ENCODE measurements at regions not wholly inside any gene's neighbourhood (a gene's known extent, or its start where the extent isn't known, plus 50 kb on each side); places are given as distances from the start of the nearest gene placed in this dataset.
"Not testable (repeated sequence)": the region's sequence is repeated elsewhere in the genome, so short reads cannot be mapped to it uniquely, and the experiment has no call there.

DNA sequence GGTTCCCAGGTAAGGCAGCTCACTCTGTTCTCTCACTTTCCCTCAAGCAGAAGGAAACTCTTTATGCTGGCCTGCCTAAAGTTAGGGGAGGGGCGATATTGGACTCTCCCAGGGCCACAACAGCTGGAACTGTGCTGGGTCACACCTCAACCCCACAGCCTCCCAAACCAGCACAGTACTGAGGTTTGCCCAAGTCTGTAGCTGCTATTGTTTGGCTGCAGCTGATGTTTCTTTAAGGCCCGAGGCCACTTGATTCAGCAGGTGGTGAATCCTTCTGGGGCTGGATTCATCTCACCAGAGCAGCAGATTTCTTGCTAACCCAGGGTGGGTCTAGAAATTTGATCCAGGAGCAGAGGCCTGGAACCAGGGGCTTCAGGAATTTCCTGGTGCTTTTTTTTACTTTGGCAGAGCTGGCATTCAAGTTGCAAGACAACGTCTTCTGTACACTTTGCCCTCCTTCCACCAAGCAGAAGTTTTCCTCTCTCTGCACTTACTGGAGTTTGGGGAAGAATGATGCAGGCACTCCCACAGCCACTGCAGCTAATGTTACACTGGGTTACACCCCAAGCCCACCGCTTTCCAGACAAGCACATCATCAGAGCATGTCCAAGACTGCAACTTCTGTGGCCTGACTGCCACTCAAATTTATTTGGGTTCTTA, 544.7 kb upstream of the NDST4 start:
- intact Hi-C loops (cut with DNase I), result no loop called here
- ATAC-seq, result no peak
- DNase-seq, result no peak

DNA sequence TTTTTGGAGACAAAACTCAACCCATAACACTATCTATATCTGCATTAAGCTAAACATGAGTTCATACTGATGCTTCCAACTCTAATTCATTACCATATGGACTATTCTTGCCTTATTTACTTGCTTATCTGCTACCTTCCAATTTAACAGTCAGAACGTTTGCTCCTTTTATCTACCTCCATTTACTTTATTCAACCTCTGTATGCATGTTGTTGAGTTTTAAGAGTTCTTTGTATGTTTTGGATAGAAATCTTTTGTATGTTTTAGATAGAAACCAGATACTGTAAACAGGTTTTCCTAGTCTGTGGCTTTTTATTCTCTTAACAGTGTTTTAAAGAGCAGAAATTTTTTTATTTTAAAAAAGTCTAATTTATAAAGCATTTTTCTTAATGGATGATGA, 542.2 kb upstream of the NDST4 start:
- DNase-seq, result no peak
- ATAC-seq, result no peak
- intact Hi-C loops (cut with DNase I), result no loop called here

DNA sequence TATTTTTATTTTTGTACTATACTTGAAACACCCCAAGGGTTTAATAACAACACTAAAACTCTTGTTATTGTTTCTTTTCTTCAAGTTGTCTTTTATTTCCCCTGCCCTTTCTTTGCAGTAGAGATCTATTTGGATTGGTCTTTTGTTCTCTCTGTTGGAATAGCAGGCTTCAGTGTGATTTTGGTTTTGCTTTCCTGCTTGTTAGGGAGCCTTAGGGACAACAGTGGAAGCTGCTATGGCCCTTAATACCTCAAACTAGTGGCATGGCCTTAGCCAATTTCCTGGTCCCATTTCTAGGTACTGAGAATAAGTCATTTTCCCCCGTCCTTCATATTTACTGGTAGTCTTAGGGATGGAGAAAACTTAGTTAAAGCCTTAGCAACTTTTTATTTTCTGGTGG, 535.4 kb upstream of the NDST4 start:
- DNase-seq, result no peak
- ATAC-seq, result no peak
- intact Hi-C loops (cut with DNase I), result no loop called here

DNA sequence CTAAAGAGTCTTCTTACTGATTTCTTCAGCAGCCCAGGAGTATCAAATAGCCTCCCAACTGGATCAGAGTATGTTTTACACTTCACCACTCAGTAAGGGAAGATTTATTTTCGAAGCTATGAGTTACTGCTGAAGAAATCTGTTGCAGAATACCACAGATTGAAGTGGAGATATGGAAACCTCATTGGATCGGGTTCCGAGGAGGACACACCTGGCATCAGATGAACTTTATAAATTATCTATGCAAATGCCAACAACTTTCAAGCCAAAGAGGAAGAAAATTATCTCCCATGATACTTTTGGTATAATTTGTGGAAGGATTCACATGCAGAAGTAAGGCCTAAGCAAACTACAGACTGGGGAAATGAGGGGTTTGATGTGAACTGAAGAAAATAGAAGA, 515.9 kb upstream of the NDST4 start:
- DNase-seq (no peak), ATAC-seq (no peak)
- intact Hi-C loops (cut with DNase I), result no loop called here

DNA sequence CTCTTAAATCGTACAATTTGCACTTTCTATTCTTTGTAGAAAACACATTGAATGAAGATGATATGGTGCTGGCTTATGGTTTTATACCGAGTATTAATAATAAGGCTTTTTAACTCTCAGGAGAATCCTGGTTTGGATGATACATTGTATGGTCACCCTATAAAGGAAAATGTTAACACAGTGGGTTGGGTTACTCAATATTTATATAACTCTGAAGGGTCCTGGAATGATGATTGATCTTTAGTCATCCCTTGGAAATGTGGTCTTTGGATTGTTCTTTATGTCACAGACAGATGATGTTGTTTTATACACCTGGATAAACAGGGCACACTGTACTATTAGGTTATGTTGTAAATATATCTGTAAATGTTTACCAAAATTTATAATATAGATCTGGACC, 496.2 kb upstream of the NDST4 start:
- intact Hi-C loops (cut with DNase I), result no loop called here
- DNase-seq, result no peak

DNA sequence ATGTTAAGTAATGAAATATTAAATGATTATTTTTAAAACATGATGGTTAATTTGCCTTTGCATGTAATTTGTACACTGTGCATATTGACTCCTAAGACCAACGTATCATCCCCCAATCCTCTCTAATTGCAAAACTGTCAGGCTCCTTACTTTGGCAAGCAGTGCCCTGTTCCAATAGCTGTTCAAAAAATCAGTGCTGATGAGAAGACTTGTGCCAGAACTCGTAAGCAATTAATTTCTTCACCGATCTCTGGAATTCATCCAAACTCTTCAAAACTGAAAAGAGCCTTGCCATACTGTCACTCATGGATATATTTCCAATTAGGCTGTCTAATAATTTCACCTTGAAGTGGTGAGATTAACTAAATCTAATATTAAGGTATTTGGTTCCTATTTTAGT, 493.9 kb upstream of the NDST4 start:
- ATAC-seq (no peak), DNase-seq (no peak)
- intact Hi-C loops (cut with DNase I), result no loop called here

More for the DNA sequence above, 496.2 kb upstream of the NDST4 start:
- ATAC-seq, result no peak

DNA sequence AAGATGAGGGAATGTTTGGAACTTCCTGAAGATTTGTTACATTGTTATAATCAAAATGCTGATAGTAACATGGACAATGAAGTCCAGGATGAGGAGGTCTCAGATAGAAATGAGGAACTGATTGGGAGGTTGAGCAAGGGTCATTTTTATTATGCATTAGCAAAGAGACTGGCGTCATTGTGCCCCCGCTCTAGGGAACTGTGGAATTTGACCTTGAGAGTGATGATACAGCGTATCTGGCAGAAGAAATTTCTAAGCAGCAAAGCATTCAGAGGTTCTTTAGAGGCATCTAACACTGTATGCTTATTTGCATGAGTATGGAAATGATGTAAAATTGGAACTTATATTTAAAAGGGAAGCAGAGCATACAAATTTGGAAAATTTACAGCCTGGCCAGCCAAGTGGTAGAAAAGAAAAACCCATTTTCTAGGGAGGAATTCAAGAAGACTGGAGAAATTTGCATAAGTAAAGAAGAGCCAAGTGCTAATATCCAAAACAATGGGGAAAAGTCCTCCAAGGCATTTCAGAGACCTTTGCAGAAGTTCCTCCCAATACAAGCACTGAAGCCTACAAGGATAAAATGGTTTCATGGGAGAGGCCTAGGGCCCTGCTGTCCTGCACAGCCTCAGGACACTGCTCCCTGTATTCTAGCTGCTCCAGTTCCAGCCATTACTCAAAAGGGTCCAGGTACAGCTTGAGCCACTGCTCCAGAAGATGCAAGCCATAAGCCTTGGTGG, 483.0 kb upstream of the NDST4 start:
- ATAC-seq, result no peak
- no peak for DNase-seq
- intact Hi-C loops (cut with DNase I), result no loop called here

DNA sequence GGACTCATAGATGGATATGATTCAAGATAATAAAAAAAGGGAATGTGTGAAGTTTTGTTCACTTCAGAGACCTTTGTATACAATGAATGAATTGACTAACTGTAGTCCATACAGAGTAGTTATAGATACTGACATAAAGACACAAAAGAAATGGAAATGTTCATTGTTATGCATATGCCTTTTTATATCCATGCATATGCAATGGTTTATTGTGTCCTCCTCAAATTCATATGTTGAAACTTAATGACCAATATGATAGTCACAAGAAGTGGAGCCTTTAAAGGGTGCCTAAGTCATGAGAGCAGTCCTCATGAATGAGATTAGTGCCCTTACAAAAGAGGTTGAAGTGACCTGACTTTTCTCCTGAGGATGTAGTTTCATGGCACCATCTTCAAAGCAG, 467.5 kb upstream of the NDST4 start:
- intact Hi-C loops (cut with DNase I), result no loop called here
- ATAC-seq, result no peak
- DNase-seq, result no peak

DNA sequence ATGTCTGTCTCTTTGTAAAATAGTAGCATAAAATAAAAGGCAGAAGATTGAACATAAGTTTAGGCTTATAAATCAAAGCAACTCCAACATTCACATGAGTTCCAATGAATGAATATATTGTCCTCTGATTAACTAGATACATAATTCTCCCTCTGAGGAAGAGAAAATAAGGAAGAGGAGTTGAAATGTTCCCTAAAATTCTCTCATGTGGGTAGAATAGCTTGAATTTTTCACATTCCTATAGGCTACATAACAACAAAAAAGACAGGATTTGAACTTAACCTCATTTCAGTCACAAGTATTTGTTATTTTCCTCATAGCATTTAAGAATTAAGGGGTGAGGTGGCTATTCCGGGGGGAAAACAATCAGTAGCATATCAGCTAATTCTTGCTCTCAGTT, 462.4 kb upstream of the NDST4 start:
- ATAC-seq, result no peak
- no peak for DNase-seq
- intact Hi-C loops (cut with DNase I), result no loop called here

DNA sequence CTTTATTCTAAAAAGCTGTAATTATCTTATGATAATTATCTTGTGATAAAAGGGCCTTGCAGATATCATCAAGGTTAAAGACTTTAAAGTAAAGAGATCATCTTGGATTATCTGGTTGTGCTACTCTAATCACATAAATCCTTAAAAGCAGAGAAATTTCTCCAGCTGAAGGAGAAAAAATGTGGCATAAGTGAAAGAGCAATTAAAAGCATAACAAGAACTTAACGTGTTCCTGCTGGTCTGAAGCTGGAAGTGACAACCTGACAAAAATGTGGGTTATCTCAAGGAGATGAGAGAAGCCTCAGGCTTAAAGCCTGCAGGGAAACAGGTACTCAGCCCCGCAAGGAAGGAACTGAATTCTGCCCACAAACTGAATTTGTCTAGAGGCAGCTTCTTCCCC, 449.1 kb upstream of the NDST4 start:
- intact Hi-C loops (cut with DNase I), result no loop called here

DNA sequence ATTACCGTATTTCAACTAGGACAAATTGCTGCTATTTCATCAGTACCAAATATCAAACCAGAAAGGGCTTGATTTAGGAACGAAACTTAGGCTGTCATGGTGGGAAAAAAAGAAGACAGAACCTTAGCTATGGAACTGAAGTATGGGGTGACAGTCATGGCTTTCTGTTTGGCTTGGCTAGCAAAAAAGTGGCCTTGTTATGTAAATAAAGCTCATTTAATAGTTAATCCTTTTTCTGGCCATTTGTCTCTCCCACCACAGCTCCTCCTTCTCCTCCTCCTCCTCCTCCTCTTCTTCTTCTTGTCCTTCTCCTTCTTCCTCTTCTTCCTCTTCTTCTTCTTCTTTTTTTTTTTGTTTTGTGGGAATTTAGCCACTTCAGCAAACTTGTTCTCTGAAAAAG, 434.7 kb upstream of the NDST4 start:
- ATAC-seq, result no peak

More for the DNA sequence above, 449.1 kb upstream of the NDST4 start:
- ATAC-seq, result no peak
- no peak for DNase-seq

DNA sequence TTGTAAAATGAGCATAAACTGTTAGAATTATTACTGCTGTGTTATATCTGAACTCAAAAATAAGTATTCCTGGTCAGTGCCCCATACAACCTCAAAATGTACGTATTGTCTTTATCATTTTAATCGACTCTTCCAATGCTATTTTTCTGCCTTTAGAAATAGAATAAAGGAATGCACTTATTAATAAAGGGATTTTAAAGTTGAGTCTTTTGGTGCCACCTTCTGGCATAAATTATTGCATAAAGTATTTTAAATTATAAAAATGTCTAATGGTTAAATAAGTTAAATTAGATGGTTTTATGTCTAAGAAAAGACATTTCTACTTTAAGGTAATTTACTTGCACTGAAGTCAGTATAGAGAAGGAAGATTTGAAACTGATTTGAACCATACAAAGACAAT, 424.0 kb upstream of the NDST4 start:
- DNase-seq (no peak), ATAC-seq (no peak)
- intact Hi-C loops (cut with DNase I), result no loop called here

More for the DNA sequence above, 434.7 kb upstream of the NDST4 start:
- intact Hi-C loops (cut with DNase I), result no loop called here
- no peak for DNase-seq

DNA sequence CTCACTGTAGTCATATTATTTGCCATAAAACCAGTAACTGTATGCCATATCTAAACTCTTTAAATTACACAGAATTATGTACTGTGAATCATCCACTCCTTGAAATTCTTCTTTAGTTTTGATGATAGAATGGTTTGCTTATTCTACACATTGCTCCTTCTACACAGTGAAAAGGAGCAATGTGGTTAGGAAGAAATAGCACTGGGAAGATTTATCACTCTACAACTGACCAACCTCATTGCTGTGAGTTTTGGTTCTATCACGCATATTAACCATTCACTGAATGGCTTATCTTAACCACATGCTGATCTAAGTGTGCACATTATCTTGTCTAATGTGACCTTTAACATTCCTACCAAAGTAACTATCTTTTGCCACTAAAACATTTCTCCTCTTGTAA, 415.7 kb upstream of the NDST4 start:
- intact Hi-C loops (cut with DNase I), result no loop called here
- DNase-seq (no peak), ATAC-seq (no peak)

DNA sequence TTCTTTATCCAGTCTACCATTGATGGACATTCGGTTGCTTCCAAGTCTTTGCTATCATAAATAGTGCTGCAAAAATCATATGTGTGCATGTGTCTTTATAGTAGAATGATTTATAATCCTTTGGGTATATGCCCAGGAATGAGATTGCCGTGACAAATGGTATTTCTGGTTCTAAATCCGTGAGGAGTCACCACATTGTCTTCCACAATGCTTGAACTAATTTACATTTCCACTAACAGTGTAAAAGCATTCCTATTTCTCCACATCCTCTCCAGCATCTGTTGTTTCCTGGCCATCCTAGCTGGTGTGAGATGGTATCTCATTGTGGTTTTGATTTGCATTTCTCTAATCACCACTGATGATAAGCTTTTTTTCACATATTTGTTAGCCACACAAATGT, 406.1 kb upstream of the NDST4 start:
- intact Hi-C loops (cut with DNase I); DNase-seq; ATAC-seq: not testable (repeated sequence)

DNA sequence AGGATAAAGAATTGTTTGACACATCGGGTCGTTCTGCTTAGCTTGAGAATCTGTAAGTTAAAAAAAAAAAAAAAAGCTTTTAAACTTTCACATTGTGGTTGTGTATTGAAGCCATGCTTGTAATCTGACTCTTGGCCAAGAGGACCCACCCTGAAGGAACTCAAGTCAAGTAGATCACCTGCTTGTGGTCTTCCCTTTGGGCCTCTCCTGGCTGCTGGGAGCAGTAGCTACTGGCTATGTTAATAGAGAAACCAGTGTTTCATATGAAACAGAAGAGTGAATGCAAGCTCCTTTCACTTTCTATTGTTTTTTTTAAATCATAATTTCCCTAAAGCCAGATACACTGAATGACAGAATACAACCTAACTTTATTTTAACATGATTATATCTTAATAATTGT, 402.4 kb upstream of the NDST4 start:
- intact Hi-C loops (cut with DNase I), result no loop called here
- ATAC-seq (no peak), DNase-seq (no peak)

DNA sequence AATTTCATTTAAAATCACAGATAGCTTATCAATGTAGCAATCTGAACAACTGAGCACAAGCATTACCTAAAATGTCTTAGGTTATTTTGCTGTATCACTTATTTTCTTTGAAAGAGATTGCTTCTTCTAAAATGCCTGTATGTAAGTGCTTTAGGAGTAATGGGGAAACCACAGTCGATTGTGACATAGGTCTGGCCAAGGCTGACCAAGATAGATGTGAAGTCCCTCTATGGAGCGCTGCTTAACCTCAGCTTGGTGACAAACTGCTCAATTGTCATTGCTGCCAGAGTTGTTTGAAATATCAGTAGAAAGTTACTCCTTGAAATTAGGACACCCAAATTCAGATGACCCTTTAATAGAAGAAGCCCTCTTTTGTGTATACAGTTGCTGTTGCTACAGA, 401.9 kb upstream of the NDST4 start:
- intact Hi-C loops (cut with DNase I), result no loop called here
- ATAC-seq (no peak), DNase-seq (no peak)

DNA sequence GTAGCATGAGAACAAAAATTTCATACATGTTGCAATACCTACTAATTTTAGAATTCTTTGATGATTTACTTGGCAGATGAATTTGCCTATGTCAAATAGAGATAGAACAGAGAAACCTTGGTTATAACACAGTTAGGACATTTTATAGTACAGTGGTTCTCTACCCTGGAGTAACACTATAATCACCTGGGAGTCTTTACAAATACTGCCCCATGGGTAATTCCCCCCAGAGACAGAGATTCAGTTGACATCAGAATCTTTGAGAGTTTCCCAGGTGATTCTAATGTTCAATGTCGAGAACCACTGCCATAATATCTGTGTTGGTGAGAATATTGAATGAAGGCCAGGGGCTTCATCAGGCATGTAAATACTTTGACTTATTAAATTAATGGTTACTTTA, 401.3 kb upstream of the NDST4 start:
- no peak for ATAC-seq
- intact Hi-C loops (cut with DNase I), result no loop called here
- no peak for DNase-seq

DNA sequence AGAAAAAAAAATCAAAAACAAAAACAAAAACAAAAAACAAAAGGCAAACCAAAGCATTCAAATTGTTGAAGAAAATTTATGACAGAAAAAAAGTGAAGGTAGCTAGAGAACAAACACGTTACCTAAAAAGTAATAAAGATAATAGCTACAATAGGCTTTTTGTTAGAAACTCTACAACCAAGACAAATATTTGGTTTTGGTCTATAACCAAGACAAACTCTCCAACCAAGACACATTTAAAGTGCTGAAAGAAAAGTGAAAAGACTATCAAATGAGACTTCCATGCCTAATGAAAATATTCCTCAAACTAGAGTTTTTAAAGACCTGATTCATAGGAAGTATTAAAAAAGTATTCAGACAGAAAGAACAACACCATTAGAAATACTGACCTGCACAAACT, 391.9 kb upstream of the NDST4 start:
- DNase-seq (no peak), ATAC-seq (no peak)

DNA sequence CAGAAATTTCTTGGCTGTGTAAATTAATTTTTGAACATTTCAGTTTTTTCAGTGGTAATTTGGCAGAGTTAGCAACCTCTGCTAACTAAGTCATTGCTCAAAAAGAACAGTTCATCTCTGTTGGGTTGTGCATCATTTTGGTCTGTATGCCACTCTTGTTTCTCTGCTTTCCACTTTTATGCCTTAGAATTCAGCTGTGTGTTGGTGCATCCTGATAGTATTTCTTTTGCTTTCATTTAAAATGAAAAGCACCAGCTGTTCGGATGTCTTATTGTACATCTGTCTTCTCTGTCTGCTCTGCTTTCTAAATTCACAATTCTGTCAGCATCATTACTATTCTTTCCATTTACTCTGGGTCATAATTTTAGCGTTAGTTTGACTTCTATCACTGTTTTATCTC, 388.2 kb upstream of the NDST4 start:
- intact Hi-C loops (cut with DNase I), result no loop called here
- DNase-seq (no peak), ATAC-seq (no peak)

More for the DNA sequence above, 391.9 kb upstream of the NDST4 start:
- intact Hi-C loops (cut with DNase I), result no loop called here

DNA sequence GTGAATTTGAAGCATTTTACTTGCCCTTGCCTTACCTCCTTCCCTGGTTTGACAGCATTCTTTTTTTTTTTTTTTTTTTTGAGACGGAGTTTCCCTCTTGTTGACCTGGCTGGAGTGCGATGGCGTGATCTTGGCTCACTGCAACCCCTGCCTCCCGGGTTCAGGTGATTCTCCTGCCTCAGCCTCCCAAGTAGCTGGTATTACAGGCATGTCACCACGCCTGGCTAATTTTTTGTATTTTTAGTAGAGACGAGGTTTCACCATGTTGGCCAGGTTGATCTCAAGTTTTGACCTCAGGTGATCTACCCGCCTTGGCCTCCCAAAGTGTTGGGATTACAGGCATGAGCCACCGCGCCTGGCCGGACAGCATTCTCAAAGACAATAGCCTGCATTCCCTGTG, 380.4 kb upstream of the NDST4 start:
- DNase-seq; ATAC-seq; intact Hi-C loops (cut with DNase I): not testable (repeated sequence)

DNA sequence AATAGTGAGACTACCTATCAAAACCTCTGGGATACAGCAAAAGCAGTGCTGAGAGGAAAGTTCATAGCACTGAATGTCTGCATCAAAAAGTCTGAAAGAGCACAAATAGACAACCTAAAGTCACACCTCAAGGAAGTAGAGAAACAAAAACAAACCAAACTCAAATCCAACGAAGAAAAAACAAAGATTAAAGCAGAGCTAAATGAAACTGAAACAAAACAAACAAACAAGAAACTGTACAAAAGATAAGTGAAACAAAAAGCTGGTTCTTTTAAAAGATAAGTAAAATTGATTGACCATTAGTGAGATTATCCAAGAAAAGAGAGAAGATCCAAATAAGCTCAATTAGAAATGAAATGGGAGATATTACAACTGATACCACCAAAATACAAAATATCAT, 378.3 kb upstream of the NDST4 start:
- no peak for ATAC-seq
- intact Hi-C loops (cut with DNase I), result no loop called here
- no peak for DNase-seq
